A549 (cell line): ENCODE measurements at regions not wholly inside any gene's neighbourhood (a gene's known extent, or its start where the extent isn't known, plus 50 kb on each side); places are given as distances from the start of the nearest gene placed in this dataset.

Experiments
- ATAC-seq, 2 experiments: fragments of 200-7000 bp in 1 of 2; fragments of >200 bp in 1 of 2; cut with Nextera tagmentation in 1 of 2; cut with Tn5 transposase in 1 of 2; 3 replicates each; pipeline versions ENCODE4 v1.8.0 to v1.9.1; 2018 to 2020; ENCODE audit warnings: mild to moderate bottlenecking in 1 of 2, moderate library complexity in 1 of 2
- CTCF ChIA-PET: fragments of 300-600 bp; sonication (Branson Sonifier 250); formaldehyde crosslinking; extraction: SDS; loops from one replicate; lab custom pipeline; 2021; ENCODE audit warnings: antibody characterized with exemption, inconsistent platforms; lab: Yijun Ruan, JAX
- POLR2A ChIA-PET: fragments of 350-600 bp; formaldehyde crosslinking; extraction: SDS; loops from one replicate; lab custom pipeline; 2021; ENCODE audit warnings: antibody characterized with exemption, inconsistent platforms; lab: Yijun Ruan, JAX
- DNase-seq, 2 experiments: peaks; one replicate each; pipeline versions ENCODE4 v3.0.0 to v3.0.0-alpha.2; 2011 to 2016; ENCODE audit warnings: low read depth in 1 of 2, low spot score in 1 of 2
- FAIRE-seq: peaks from 2 replicates; lab custom pipeline; 2011; peaks lifted over from hg19 to GRCh38; lab: Jason Lieb, UNC
- H3K27ac ChIP-seq, 2 experiments: fragments of >200 bp; sonication (Bioruptor Twin); formaldehyde crosslinking; 3 replicates each; pipeline ENCODE4 v1.5.1; 2016 to 2017
- H3K4me1 ChIP-seq: fragments of >200 bp; sonication (Bioruptor Twin); formaldehyde crosslinking; 3 replicates; pipeline ENCODE4 v1.6.1; 2016
- H3K4me2 ChIP-seq: fragments of >200 bp; sonication (Bioruptor Twin); formaldehyde crosslinking; 3 replicates; pipeline ENCODE4 v1.6.1; 2016
- H3K4me3 ChIP-seq: fragments of >200 bp; sonication (Bioruptor Twin); formaldehyde crosslinking; 3 replicates; pipeline ENCODE4 v1.5.1; 2016
- H3K9me3 ChIP-seq: fragments of >200 bp; sonication (Bioruptor Twin); formaldehyde crosslinking; 3 replicates; pipeline ENCODE4 v1.6.1; 2016
- CBX2 ChIP-seq: fragments of 200-600 bp; sonication (generic); IDR thresholded peaks from 2 replicates; pipeline ENCODE4 v1.6.1; 2016; ENCODE audit warnings: low read depth, mild to moderate bottlenecking, borderline replicate concordance
- CBX8 ChIP-seq: fragments of 200-600 bp; sonication (generic); IDR thresholded peaks from 2 replicates; pipeline ENCODE4 v1.6.1; 2016
- CHD2 ChIP-seq: fragments of 150-350 bp; IDR thresholded peaks from 2 replicates; pipeline ENCODE4 v1.6.1; 2014; ENCODE audit warnings: low read length; ENCODE audit not compliant: partially characterized antibody
- CHD4 ChIP-seq: fragments of 200-600 bp; sonication (generic); IDR thresholded peaks from 2 replicates; pipeline ENCODE4 v1.6.1; 2016; ENCODE audit warnings: antibody characterized with exemption, mild to moderate bottlenecking, borderline replicate concordance
- EP300 ChIP-seq, 2 experiments: fragments of >200 bp; sonication (Bioruptor Twin); formaldehyde crosslinking; IDR thresholded peaks; 2 replicates in 1 of 2; 3 replicates in 1 of 2; pipeline ENCODE4 v1.6.1; 2016 to 2017
- ESRRA ChIP-seq: fragments of 150-350 bp; IDR thresholded peaks from 2 replicates; pipeline ENCODE4 v1.6.1; 2014; ENCODE audit warnings: mild to moderate bottlenecking, low read length, borderline replicate concordance
- FOSB ChIP-seq: fragments of 250-450 bp; sonication (Bioruptor Pico); IDR thresholded peaks from 2 replicates; pipeline ENCODE4 v1.5.0; 2020; ENCODE audit warnings: mild to moderate bottlenecking, moderate library complexity
- FOSL2 ChIP-seq, 2 experiments: fragments of 450-650 bp in 1 of 2; fragments of >200 bp in 1 of 2; sonication (Bioruptor Twin) in 1 of 2; formaldehyde crosslinking; IDR thresholded peaks; 2 replicates each; pipeline versions ENCODE4 v1.5.0 to v1.6.1; 2016 to 2020; ENCODE audit warnings: mild to moderate bottlenecking in 1 of 2, moderate library complexity in 1 of 2
- GATA3 ChIP-seq: IDR thresholded peaks from 2 replicates; pipeline ENCODE4 v1.6.1; 2012; ENCODE audit warnings: borderline replicate concordance
- HDAC2 ChIP-seq: fragments of 200-600 bp; sonication (generic); IDR thresholded peaks from 2 replicates; pipeline ENCODE4 v1.6.1; 2016
- HEYL ChIP-seq: fragments of 250-450 bp; sonication (Bioruptor Pico); IDR thresholded peaks from 2 replicates; pipeline ENCODE4 v1.8.0; 2021; ENCODE audit warnings: mild to moderate bottlenecking, moderate library complexity
- JUN ChIP-seq, 2 experiments: fragments of >200 bp; sonication (Bioruptor Twin); formaldehyde crosslinking; IDR thresholded peaks; 2 replicates in 1 of 2; 3 replicates in 1 of 2; pipeline ENCODE4 v1.6.1; 2016 to 2017
- KDM5A ChIP-seq: fragments of 200-600 bp; sonication (generic); IDR thresholded peaks from 2 replicates; pipeline ENCODE4 v1.6.1; 2016; ENCODE audit warnings: antibody characterized with exemption, mild to moderate bottlenecking
- MAFK ChIP-seq: fragments of 450-650 bp; IDR thresholded peaks from 2 replicates; pipeline ENCODE4 v1.6.1; 2014; ENCODE audit not compliant: partially characterized antibody
- NFE2L2 ChIP-seq: fragments of 150-350 bp; conservative IDR thresholded peaks from 2 replicates; pipeline ENCODE4 v1.6.1; 2014; ENCODE audit warnings: low read length
- NPAS2 ChIP-seq: fragments of 250-450 bp; sonication (Bioruptor Pico); IDR thresholded peaks from 2 replicates; pipeline ENCODE4 v1.8.0; 2022; ENCODE audit warnings: mild to moderate bottlenecking, moderate library complexity, borderline replicate concordance
- PHF8 ChIP-seq: fragments of 200-600 bp; sonication (generic); IDR thresholded peaks from 2 replicates; pipeline ENCODE4 v1.6.1; 2016; ENCODE audit warnings: low read depth, mild to moderate bottlenecking, antibody characterized with exemption, moderate library complexity, borderline replicate concordance
- SMC3 ChIP-seq: fragments of >200 bp; sonication (Bioruptor Twin); formaldehyde crosslinking; IDR thresholded peaks from 3 replicates; pipeline ENCODE4 v1.6.1; 2018; ENCODE audit warnings: inconsistent platforms
- TFCP2L1 ChIP-seq: fragments of 250-450 bp; sonication (Bioruptor Pico); IDR thresholded peaks from 2 replicates; pipeline ENCODE4 v1.5.0; 2021; ENCODE audit warnings: mild to moderate bottlenecking
- TP53 ChIP-seq: fragments of 250-450 bp; sonication (Bioruptor Pico); IDR thresholded peaks from 2 replicates; pipeline ENCODE4 v1.5.0; 2021; ENCODE audit warnings: mild to moderate bottlenecking, moderate library complexity
- ZC3H11A ChIP-seq: fragments of 450-650 bp; IDR thresholded peaks from 2 replicates; pipeline ENCODE4 v1.6.1; 2014; ENCODE audit warnings: antibody characterized with exemption, mild to moderate bottlenecking
- ZNF302 ChIP-seq: fragments of 250-450 bp; sonication (Bioruptor Pico); IDR thresholded peaks from 2 replicates; pipeline ENCODE4 v1.9.0; 2021; ENCODE audit warnings: inconsistent platforms, mild to moderate bottlenecking, moderate library complexity
- WGBS: methylation state at CpG from one replicate; pipeline ENCODE4 v1.1.6; 2017; ENCODE audit errors: missing lambda C conversion rate; 5-methylcytosine and 5-hydroxymethylcytosine counted together
- TF ChIP-seq, protein P1 (sequence below): fragments of 150-350 bp; IDR thresholded peaks from 2 replicates; pipeline ENCODE4 v1.6.1; 2014; ENCODE audit warnings: low read depth, mild to moderate bottlenecking, low read length
- TF ChIP-seq, protein P2 (sequence below): fragments of 250-450 bp; sonication (Bioruptor Pico); IDR thresholded peaks from 2 replicates; pipeline ENCODE4 v1.5.0; 2021; ENCODE audit warnings: mild to moderate bottlenecking, moderate library complexity, borderline replicate concordance
- TF ChIP-seq, protein P3 (sequence below): fragments of 250-450 bp; sonication (Bioruptor Pico); IDR thresholded peaks from 2 replicates; pipeline ENCODE4 v1.5.0; 2020; ENCODE audit warnings: low read depth, mild to moderate bottlenecking, moderate library complexity
- TF ChIP-seq, protein P4 (sequence below): fragments of >200 bp; sonication (Bioruptor Twin); formaldehyde crosslinking; IDR thresholded peaks from 3 replicates; pipeline ENCODE4 v1.5.1; 2016
- TF ChIP-seq, protein P5 (sequence below): fragments of 200-600 bp; sonication (generic); IDR thresholded peaks from 2 replicates; pipeline ENCODE4 v1.6.1; 2016; ENCODE audit warnings: antibody characterized with exemption, mild to moderate bottlenecking, moderate library complexity

DNA sequence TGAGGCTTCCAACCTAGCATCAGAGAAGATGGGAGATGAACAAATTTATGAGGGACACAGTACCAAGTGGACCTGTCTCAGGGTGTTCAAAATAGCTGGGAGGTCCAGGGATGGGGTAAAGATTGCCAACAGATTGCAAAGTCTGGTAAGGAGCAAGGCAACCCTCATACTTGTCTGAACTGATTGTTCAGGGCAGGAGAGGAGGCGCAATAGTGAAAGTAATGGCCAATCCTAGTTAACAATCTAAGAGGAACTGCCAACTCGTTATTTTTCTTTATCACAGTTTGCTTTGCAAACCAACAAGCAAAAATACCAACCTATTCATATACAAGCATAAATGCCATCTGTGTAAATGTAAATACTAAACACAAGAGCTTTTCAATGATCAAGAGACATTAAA is 78.4 kb upstream of the S1PR1 start:
- FAIRE-seq, result no peak
- H3K4me1 ChIP-seq, result no peaks in the 10 kb centered on the region
- 31% methylated on average over 2 of the region's 2 CpGs for WGBS
- no peak overlapping the region for H3K4me3 ChIP-seq
- ChIA-PET CTCF (no interaction called here), POLR2A (no interaction called here)
- no peaks in the 10 kb centered on the region for H3K9me3 ChIP-seq
- TF ChIP-seq TFCP2L1 (CRISPR knock-in tag), result no peak
- H3K4me2 ChIP-seq, result no peak overlapping the region
- H3K27ac ChIP-seq, result no peak overlapping the region
- no peak for ATAC-seq
- DNase-seq, result no peak

DNA sequence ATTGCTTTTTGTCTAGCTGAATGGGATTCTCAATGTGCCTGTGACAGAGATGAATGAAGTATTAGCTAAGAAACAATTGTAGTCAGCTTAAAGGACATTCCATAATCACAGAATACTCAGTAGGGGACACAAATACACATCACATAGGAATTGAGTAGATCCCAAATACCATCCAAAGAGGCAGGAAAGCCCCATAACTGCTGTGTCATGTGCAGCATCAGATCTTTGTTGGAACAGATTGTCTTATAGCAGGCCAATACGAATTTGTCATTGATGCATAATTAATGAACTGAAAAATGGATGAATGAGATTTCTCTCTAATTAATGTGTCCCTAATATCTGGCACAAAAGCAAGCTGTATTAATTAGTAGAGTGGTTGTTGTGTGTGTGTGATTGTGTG is 82.3 kb upstream of the S1PR1 start:
- Histone ChIP-seq H3K27ac (no peak overlapping the region), H3K4me3 (no peak overlapping the region), H3K9me3 (no peaks in the 10 kb centered on the region), H3K4me1 (no peaks in the 10 kb centered on the region), H3K4me2 (no peak overlapping the region)
- WGBS, result 27% methylated on average over 1 of the region's 1 CpG
- CTCF ChIA-PET, result no interaction called here
- no peak for FAIRE-seq
- DNase-seq, result no peak
- no peak for ATAC-seq
- TF ChIP-seq EP300 (IDR thresholded peaks at IDR 0.05) (no peak), ZC3H11A (no peak), MAFK (no peak), NFE2L2 (no peak), GATA3 (no peak), FOSB (CRISPR knock-in tag) (no peak), CBX8 (no peak), CHD4 (no peak), TP53 (no peak), PHF8 (no peak), HEYL (CRISPR knock-in tag) (no peak), JUN (IDR thresholded peaks at IDR 0.05) (no peak)
- TF ChIP-seq, protein P1, sequence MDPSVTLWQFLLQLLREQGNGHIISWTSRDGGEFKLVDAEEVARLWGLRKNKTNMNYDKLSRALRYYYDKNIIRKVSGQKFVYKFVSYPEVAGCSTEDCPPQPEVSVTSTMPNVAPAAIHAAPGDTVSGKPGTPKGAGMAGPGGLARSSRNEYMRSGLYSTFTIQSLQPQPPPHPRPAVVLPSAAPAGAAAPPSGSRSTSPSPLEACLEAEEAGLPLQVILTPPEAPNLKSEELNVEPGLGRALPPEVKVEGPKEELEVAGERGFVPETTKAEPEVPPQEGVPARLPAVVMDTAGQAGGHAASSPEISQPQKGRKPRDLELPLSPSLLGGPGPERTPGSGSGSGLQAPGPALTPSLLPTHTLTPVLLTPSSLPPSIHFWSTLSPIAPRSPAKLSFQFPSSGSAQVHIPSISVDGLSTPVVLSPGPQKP, result no peak
- TF ChIP-seq, protein P2, sequence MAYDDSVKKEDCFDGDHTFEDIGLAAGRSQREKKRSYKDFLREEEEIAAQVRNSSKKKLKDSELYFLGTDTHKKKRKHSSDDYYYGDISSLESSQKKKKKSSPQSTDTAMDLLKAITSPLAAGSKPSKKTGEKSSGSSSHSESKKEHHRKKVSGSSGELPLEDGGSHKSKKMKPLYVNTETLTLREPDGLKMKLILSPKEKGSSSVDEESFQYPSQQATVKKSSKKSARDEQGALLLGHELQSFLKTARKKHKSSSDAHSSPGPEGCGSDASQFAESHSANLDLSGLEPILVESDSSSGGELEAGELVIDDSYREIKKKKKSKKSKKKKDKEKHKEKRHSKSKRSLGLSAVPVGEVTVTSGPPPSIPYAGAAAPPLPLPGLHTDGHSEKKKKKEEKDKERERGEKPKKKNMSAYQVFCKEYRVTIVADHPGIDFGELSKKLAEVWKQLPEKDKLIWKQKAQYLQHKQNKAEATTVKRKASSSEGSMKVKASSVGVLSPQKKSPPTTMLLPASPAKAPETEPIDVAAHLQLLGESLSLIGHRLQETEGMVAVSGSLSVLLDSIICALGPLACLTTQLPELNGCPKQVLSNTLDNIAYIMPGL, result no peak
- TF ChIP-seq, protein P3, sequence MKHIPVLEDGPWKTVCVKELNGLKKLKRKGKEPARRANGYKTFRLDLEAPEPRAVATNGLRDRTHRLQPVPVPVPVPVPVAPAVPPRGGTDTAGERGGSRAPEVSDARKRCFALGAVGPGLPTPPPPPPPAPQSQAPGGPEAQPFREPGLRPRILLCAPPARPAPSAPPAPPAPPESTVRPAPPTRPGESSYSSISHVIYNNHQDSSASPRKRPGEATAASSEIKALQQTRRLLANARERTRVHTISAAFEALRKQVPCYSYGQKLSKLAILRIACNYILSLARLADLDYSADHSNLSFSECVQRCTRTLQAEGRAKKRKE (CRISPR knock-in tag), result no peak
- TF ChIP-seq, protein P4, sequence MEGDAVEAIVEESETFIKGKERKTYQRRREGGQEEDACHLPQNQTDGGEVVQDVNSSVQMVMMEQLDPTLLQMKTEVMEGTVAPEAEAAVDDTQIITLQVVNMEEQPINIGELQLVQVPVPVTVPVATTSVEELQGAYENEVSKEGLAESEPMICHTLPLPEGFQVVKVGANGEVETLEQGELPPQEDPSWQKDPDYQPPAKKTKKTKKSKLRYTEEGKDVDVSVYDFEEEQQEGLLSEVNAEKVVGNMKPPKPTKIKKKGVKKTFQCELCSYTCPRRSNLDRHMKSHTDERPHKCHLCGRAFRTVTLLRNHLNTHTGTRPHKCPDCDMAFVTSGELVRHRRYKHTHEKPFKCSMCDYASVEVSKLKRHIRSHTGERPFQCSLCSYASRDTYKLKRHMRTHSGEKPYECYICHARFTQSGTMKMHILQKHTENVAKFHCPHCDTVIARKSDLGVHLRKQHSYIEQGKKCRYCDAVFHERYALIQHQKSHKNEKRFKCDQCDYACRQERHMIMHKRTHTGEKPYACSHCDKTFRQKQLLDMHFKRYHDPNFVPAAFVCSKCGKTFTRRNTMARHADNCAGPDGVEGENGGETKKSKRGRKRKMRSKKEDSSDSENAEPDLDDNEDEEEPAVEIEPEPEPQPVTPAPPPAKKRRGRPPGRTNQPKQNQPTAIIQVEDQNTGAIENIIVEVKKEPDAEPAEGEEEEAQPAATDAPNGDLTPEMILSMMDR, result no peak
- POLR2A ChIA-PET, result no interaction called here

DNA sequence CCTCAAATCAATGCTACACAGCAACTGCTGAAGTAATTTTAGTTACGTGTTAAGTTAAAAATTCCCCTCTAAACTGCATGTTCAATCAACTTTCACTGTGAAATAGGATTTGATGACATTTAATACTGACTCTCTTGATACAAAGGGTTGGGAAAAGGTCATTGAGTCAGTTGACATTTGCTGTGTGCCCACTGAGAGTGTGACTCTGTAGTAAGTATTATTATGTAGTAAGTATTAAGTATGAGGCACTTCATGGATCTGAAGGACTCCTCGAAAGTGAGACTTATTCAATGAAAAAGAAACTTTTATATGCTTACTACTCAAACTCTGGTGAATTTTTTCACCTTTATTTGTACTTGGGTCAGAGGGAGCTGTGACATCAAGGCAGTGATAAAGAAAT is 83.1 kb upstream of the S1PR1 start:
- FAIRE-seq (no peak), ATAC-seq (no peak), DNase-seq (no peak)
- Histone ChIP-seq H3K27ac (no peak overlapping the region), H3K9me3 (no peaks in the 10 kb centered on the region), H3K4me1 (no peaks in the 10 kb centered on the region), H3K4me3 (no peak overlapping the region), H3K4me2 (no peak overlapping the region)
- CTCF ChIA-PET, result no interaction called here
- POLR2A ChIA-PET, result no interaction called here
- 30% methylated on average over 2 of the region's 2 CpGs for WGBS
- TF ChIP-seq ZC3H11A, result no peak
- TF ChIP-seq, protein P5, sequence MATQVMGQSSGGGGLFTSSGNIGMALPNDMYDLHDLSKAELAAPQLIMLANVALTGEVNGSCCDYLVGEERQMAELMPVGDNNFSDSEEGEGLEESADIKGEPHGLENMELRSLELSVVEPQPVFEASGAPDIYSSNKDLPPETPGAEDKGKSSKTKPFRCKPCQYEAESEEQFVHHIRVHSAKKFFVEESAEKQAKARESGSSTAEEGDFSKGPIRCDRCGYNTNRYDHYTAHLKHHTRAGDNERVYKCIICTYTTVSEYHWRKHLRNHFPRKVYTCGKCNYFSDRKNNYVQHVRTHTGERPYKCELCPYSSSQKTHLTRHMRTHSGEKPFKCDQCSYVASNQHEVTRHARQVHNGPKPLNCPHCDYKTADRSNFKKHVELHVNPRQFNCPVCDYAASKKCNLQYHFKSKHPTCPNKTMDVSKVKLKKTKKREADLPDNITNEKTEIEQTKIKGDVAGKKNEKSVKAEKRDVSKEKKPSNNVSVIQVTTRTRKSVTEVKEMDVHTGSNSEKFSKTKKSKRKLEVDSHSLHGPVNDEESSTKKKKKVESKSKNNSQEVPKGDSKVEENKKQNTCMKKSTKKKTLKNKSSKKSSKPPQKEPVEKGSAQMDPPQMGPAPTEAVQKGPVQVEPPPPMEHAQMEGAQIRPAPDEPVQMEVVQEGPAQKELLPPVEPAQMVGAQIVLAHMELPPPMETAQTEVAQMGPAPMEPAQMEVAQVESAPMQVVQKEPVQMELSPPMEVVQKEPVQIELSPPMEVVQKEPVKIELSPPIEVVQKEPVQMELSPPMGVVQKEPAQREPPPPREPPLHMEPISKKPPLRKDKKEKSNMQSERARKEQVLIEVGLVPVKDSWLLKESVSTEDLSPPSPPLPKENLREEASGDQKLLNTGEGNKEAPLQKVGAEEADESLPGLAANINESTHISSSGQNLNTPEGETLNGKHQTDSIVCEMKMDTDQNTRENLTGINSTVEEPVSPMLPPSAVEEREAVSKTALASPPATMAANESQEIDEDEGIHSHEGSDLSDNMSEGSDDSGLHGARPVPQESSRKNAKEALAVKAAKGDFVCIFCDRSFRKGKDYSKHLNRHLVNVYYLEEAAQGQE, result no peak
- no peak for TF ChIP-seq CHD4
- no peak for TF ChIP-seq ZNF302
- no peak for TF ChIP-seq KDM5A
- TF ChIP-seq GATA3, result no peak
- no peak for TF ChIP-seq NFE2L2
- no peak for TF ChIP-seq CHD2
- no peak for TF ChIP-seq SMC3
- TF ChIP-seq NPAS2 (CRISPR knock-in tag), result no peak
- no peak for TF ChIP-seq FOSL2 (IDR thresholded peaks at IDR 0.05)
- no peak for TF ChIP-seq FOSL2 (CRISPR knock-in tag; IDR thresholded peaks at IDR 0.05)
- TF ChIP-seq CBX2, result no peak
- TF ChIP-seq HDAC2, result no peak
- no peak for TF ChIP-seq ESRRA
